ENCODE measurements at regions not wholly inside any gene's neighbourhood (a gene's known extent, or its start where the extent isn't known, plus 50 kb on each side); places are given as distances from the start of the nearest gene placed in this dataset.

DNA sequence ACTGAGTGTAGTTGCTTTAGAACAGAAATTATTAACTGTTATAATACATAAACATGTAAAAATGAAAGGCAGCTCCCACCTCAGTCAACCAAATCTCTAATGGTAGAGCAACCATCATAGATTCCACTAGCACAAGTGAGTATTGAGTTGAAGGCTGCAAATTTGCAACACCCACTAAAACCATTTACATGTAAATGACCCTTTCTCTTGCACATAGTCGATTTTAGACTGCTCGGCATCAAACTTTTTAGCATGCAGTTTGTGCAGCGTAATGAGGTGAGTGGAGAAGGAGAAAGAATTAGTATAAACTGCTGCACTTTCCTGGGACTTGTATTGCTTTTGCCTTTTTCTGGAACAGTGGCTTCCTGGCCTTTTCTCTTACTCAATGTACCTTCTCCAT, 62.8 kb downstream of the FBXO5 start:
- Histone ChIP-seq H3K56ac (ENCODE audit: extremely low read depth, insufficient read depth, low read length) (no peak overlapping the region), H3K9me3 (ENCODE audit: control insufficient read depth, insufficient read depth, low read length) (no peaks in the 10 kb centered on the region), H4K5ac (ENCODE audit: low read depth, low read length) (no peak overlapping the region), H3K18ac (ENCODE audit: low read depth, low read length) (no peak overlapping the region), H3K4ac (ENCODE audit: low read depth, low read length) (no peak overlapping the region), H3K79me1 (ENCODE audit: low read depth in 1 of 2, low read length in 2 of 2) (no peaks in the 10 kb centered on the region), H3K27me3 (ENCODE audit: control insufficient read depth, insufficient read depth, low read length) (no peaks in the 10 kb centered on the region), H4K20me1 (ENCODE audit: insufficient read depth, low read length) (no peaks in the 10 kb centered on the region), H2AK9ac (replicated peaks; ENCODE audit: low read depth, low read length, poor library complexity) (no peak overlapping the region), H3K27ac (ENCODE audit: insufficient read depth, low read length) (no peak overlapping the region), H4K91ac (ENCODE audit: insufficient read depth, low read depth, low read length) (no peak overlapping the region), H3K4me3 (ENCODE audit: insufficient read depth, low read depth, low read length) (no peak overlapping the region), H3K9ac (ENCODE audit: low read depth, low read length) (no peak overlapping the region), H3K23ac (ENCODE audit: low read depth, low read length) (no peak overlapping the region), H3K9me1 (ENCODE audit: insufficient read depth, low read length) (no peaks in the 10 kb centered on the region), H2AFZ (replicated peaks; ENCODE audit: low read length, poor library complexity) (no peak overlapping the region), H3K4me1 (ENCODE audit: control insufficient read depth, insufficient read depth, low read length) (no peaks in the 10 kb centered on the region), H2BK5ac (ENCODE audit: low read depth, low read length, poor library complexity, severe bottlenecking) (no peak overlapping the region), H3K14ac (replicated peaks; ENCODE audit: low read depth, low read length) (no peak overlapping the region), H2BK15ac (ENCODE audit: low read depth, low read length) (no peak overlapping the region), H2AK5ac (ENCODE audit: low read depth, low read length) (no peak overlapping the region), H4K8ac (ENCODE audit: low read depth in 2 of 2, low read length in 2 of 2) (no peak overlapping the region), H2BK20ac (ENCODE audit: low read depth, low read length) (no peak overlapping the region), H3K36me3 (ENCODE audit: control insufficient read depth, insufficient read depth, low read length) (no peaks in the 10 kb centered on the region), H2BK120ac (ENCODE audit: low read depth, low read length) (no peak overlapping the region), H3K4me2 (ENCODE audit: low read depth, low read length) (no peak overlapping the region)
- dilution Hi-C loops (cut with HindIII; ENCODE audit: low sequenced_read_pairs, unreplicated experiment) (no loop called here), intact Hi-C loops (cut with micrococcal nuclease) (no loop called here), in situ Hi-C loops (cut with MboI; ENCODE audit: low sequenced_read_pairs) (no loop called here)
- no CpG with 5 or more reads among the region's 3 CpGs for WGBS, 2 experiments (ENCODE audit: extremely low coverage in 2 of 2, insufficient read length in 1 of 2)
- POLR2A ChIA-PET (ENCODE audit: unreplicated experiment): interaction anchor here (0.5 kb wide), 1 partner anchor 459 kb away, joined by 3 read pairs; no protein-coding TSS in a partner anchor
- TF ChIP-seq FOS (IDR thresholded peaks at IDR 0.05; ENCODE audit: low read depth, low read length) (no peak), MAZ (IDR thresholded peaks at IDR 0.05; ENCODE audit: borderline replicate concordance, low read depth, low read length) (no peak), CEBPB (IDR thresholded peaks at IDR 0.05; ENCODE audit: low read depth, low read length) (no peak), SMC3 (IDR thresholded peaks at IDR 0.05; ENCODE audit: low read depth, low read length) (no peak), RFX5 (IDR thresholded peaks at IDR 0.05; ENCODE audit: low read depth, low read length) (no peak), RAD21 (IDR thresholded peaks at IDR 0.05; ENCODE audit: low read length) (no peak), POLR2A (IDR thresholded peaks at IDR 0.05; ENCODE audit: low read depth, low read length) (no peak), CHD1 (IDR thresholded peaks at IDR 0.05; ENCODE audit: low read depth, low read length) (no peak), RCOR1 (IDR thresholded peaks at IDR 0.05; ENCODE audit: insufficient replicate concordance, low read length) (no peak)
- TF ChIP-seq, protein P1, sequence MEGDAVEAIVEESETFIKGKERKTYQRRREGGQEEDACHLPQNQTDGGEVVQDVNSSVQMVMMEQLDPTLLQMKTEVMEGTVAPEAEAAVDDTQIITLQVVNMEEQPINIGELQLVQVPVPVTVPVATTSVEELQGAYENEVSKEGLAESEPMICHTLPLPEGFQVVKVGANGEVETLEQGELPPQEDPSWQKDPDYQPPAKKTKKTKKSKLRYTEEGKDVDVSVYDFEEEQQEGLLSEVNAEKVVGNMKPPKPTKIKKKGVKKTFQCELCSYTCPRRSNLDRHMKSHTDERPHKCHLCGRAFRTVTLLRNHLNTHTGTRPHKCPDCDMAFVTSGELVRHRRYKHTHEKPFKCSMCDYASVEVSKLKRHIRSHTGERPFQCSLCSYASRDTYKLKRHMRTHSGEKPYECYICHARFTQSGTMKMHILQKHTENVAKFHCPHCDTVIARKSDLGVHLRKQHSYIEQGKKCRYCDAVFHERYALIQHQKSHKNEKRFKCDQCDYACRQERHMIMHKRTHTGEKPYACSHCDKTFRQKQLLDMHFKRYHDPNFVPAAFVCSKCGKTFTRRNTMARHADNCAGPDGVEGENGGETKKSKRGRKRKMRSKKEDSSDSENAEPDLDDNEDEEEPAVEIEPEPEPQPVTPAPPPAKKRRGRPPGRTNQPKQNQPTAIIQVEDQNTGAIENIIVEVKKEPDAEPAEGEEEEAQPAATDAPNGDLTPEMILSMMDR (conservative IDR thresholded peaks at IDR 0.05; ENCODE audit: low read depth, low read length): no peak
- TF ChIP-seq, protein P2, sequence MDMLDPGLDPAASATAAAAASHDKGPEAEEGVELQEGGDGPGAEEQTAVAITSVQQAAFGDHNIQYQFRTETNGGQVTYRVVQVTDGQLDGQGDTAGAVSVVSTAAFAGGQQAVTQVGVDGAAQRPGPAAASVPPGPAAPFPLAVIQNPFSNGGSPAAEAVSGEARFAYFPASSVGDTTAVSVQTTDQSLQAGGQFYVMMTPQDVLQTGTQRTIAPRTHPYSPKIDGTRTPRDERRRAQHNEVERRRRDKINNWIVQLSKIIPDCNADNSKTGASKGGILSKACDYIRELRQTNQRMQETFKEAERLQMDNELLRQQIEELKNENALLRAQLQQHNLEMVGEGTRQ (IDR thresholded peaks at IDR 0.05; ENCODE audit: low read depth, low read length): no peak
- no peak for ATAC-seq (ENCODE audit: low read depth)
- DNase-seq: no peak
- CTCF ChIA-PET: no interaction called here
- BruUV-seq (replicated peaks): no TSS peak
